GM21576 (cell line): ENCODE measurements at regions not wholly inside any gene's neighbourhood (a gene's known extent, or its start where the extent isn't known, plus 50 kb on each side); places are given as distances from the start of the nearest gene placed in this dataset.

Experiments used
- ATAC-seq: cut with Tn5 transposase; IDR thresholded peaks from one replicate; pipeline ENCODE4 v1.9.1; 2021; ENCODE audit warnings: mild to moderate bottlenecking, moderate library complexity; ENCODE audit not compliant: unreplicated experiment

GRCh38 chr15:98410328-98410727 lies 238.0 kb upstream of the IGF1R start:
- ATAC-seq, result no peak

- ATAC-seq, result no peak
These were observed 235.5 kb upstream of the IGF1R start for GRCh38 chr15:98412852-98413251.

- ATAC-seq, result no peak
These were observed 234.3 kb upstream of the IGF1R start for GRCh38 chr15:98413933-98414546.

GRCh38 chr15:98416222-98416855 lies 232.0 kb upstream of the IGF1R start:
- no peak for ATAC-seq

GRCh38 chr15:98417346-98417745 lies 231.0 kb upstream of the IGF1R start:
- no peak for ATAC-seq

GRCh38 chr15:98418122-98418521 lies 230.2 kb upstream of the IGF1R start:
- ATAC-seq, result no peak

GRCh38 chr15:98419173-98419780 lies 229.1 kb upstream of the IGF1R start:
- no peak for ATAC-seq

GRCh38 chr15:98420837-98421236 lies 227.5 kb upstream of the IGF1R start:
- no peak for ATAC-seq

GRCh38 chr15:98421419-98422129 lies 226.8 kb upstream of the IGF1R start:
- peak; percentile 80 for ATAC-seq

GRCh38 chr15:98422130-98422478 lies 226.2 kb upstream of the IGF1R start:
- ATAC-seq, result no peak

- no peak for ATAC-seq
These were observed 223.2 kb upstream of the IGF1R start for GRCh38 chr15:98425173-98425572.

- ATAC-seq, result no peak
These were observed 221.0 kb upstream of the IGF1R start for GRCh38 chr15:98427321-98427720.

- ATAC-seq, result peak; percentile 93
These were observed 219.9 kb upstream of the IGF1R start for GRCh38 chr15:98428253-98428989.

- ATAC-seq, result no peak
These were observed 217.2 kb upstream of the IGF1R start for GRCh38 chr15:98431171-98431570.

- ATAC-seq, result no peak
These were observed 215.0 kb upstream of the IGF1R start for GRCh38 chr15:98433346-98433745.

GRCh38 chr15:98433856-98434255 lies 214.5 kb upstream of the IGF1R start:
- ATAC-seq, result no peak

- no peak for ATAC-seq
These were observed 210.6 kb upstream of the IGF1R start for GRCh38 chr15:98437752-98438151.

GRCh38 chr15:98438326-98438725 lies 210.0 kb upstream of the IGF1R start:
- no peak for ATAC-seq

- ATAC-seq, result no peak
These were observed 209.4 kb upstream of the IGF1R start for GRCh38 chr15:98438907-98439306.

GRCh38 chr15:98439523-98439942 lies 208.8 kb upstream of the IGF1R start:
- ATAC-seq, result no peak

- peak; percentile 56 for ATAC-seq
These were observed 207.4 kb upstream of the IGF1R start for GRCh38 chr15:98440917-98441316.
